Kasumi-1 (cell line): ENCODE measurements at regions not wholly inside any gene's neighbourhood (a gene's known extent, or its start where the extent isn't known, plus 50 kb on each side); places are given as distances from the start of the nearest gene placed in this dataset.

Source experiments
- DNase-seq, 2 experiments: peaks; one replicate each; lab custom pipeline; 2025; lab: John Stamatoyannopoulos, UW

- DNase-seq = no peak
Observed at GRCh38 chr7:21028599-21028998, 241.9 kb upstream of the SP8 start.

- DNase-seq = no peak
Observed at GRCh38 chr7:21029006-21029405, 242.3 kb upstream of the SP8 start.

- no peak for DNase-seq
Observed at GRCh38 chr7:21030237-21030871, 243.7 kb upstream of the SP8 start.

GRCh38 chr7:21041252-21041651 is 254.6 kb upstream of the SP8 start:
- no peak for DNase-seq

GRCh38 chr7:21041666-21042065 is 255.0 kb upstream of the SP8 start:
- no peak for DNase-seq

- DNase-seq = no peak
Observed at GRCh38 chr7:21044384-21044783, 257.7 kb upstream of the SP8 start.

GRCh38 chr7:21044913-21045568 is 258.4 kb upstream of the SP8 start:
- no peak for DNase-seq

GRCh38 chr7:21051865-21052264 is 265.2 kb upstream of the SP8 start:
- no peak for DNase-seq

GRCh38 chr7:21054427-21055112 is 267.9 kb upstream of the SP8 start:
- DNase-seq = no peak

GRCh38 chr7:21059069-21059468 is 272.4 kb upstream of the SP8 start:
- no peak for DNase-seq

- no peak for DNase-seq
Observed at GRCh38 chr7:21063106-21063505, 276.4 kb upstream of the SP8 start.

- DNase-seq = no peak
Observed at GRCh38 chr7:21064698-21065648, 278.3 kb upstream of the SP8 start.

- no peak for DNase-seq
Observed at GRCh38 chr7:21066221-21066620, 279.5 kb upstream of the SP8 start.

- DNase-seq = no peak
Observed at GRCh38 chr7:21067216-21067615, 280.5 kb upstream of the SP8 start.

GRCh38 chr7:21070571-21071090 is 283.9 kb upstream of the SP8 start:
- DNase-seq = no peak

- no peak for DNase-seq
Observed at GRCh38 chr7:21071561-21072501, 285.1 kb upstream of the SP8 start.

GRCh38 chr7:21076054-21076453 is 289.4 kb upstream of the SP8 start:
- no peak for DNase-seq

GRCh38 chr7:21076574-21076973 is 289.9 kb upstream of the SP8 start:
- DNase-seq = no peak

- DNase-seq = no peak
Observed at GRCh38 chr7:21077602-21078001, 290.9 kb upstream of the SP8 start.

GRCh38 chr7:21084286-21084685 is 297.6 kb upstream of the SP8 start:
- no peak for DNase-seq

- DNase-seq = no peak
Observed at GRCh38 chr7:21086688-21087087, 300.0 kb upstream of the SP8 start.
